HFFc6 (cell line): ENCODE measurements at regions not wholly inside any gene's neighbourhood (a gene's known extent, or its start where the extent isn't known, plus 50 kb on each side); places are given as distances from the start of the nearest gene placed in this dataset.

Source experiments
- DNase-seq: peaks from one replicate; pipeline ENCODE4 v3.0.0-alpha.2; 2018
- H3K27ac Mint-ChIP-seq: 2 replicates; pipeline ENCODE4 v1.8.0; 2020; ENCODE audit warnings: mild to moderate bottlenecking, mixed read lengths
- H3K27me3 Mint-ChIP-seq: 2 replicates; pipeline ENCODE4 v1.8.0; 2021; ENCODE audit warnings: mild to moderate bottlenecking, moderate library complexity, mixed read lengths; ENCODE audit not compliant: insufficient read depth
- H3K36me3 Mint-ChIP-seq: 2 replicates; pipeline ENCODE4 v1.8.0; 2021; ENCODE audit warnings: low read depth, mixed read lengths
- H3K4me1 Mint-ChIP-seq: 2 replicates; pipeline ENCODE4 v1.8.0; 2020; ENCODE audit warnings: low read depth, mixed read lengths
- H3K4me3 Mint-ChIP-seq: 2 replicates; pipeline ENCODE4 v1.8.0; 2020; ENCODE audit warnings: mild to moderate bottlenecking, moderate library complexity, mixed read lengths
- H3K9me3 Mint-ChIP-seq: 2 replicates; pipeline ENCODE4 v1.8.0; 2020; ENCODE audit warnings: mild to moderate bottlenecking, mixed read lengths
- TF ChIP-seq, protein P1 (sequence below): fragments of 200-600 bp; sonication (generic); IDR thresholded peaks from 2 replicates; pipeline ENCODE4 v1.5.0; 2021; ENCODE audit warnings: antibody characterized with exemption, mild to moderate bottlenecking

DNA sequence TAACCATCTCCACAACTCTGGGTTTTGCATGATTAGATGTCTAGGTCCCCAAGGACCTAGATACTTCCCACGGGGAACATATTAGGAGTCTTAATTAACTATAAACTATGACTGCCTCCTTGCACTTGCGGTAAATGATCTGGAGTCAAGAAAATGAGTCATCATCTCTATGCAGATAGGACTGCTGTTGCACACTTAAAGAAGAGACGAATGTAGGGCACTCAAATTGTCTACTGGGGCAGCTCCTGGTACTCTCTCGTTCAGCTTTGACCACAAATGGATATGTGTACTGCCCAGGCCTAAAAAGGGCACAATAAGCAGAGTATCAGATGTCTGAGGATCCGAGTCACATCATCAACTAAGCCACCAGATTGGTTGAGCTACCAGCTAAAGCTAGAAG is 1783.4 kb upstream of the AGA start:
- no peaks in the 10 kb centered on the region for H3K36me3 Mint-ChIP-seq
- H3K4me1 Mint-ChIP-seq, result no peaks in the 10 kb centered on the region
- TF ChIP-seq, protein P1, sequence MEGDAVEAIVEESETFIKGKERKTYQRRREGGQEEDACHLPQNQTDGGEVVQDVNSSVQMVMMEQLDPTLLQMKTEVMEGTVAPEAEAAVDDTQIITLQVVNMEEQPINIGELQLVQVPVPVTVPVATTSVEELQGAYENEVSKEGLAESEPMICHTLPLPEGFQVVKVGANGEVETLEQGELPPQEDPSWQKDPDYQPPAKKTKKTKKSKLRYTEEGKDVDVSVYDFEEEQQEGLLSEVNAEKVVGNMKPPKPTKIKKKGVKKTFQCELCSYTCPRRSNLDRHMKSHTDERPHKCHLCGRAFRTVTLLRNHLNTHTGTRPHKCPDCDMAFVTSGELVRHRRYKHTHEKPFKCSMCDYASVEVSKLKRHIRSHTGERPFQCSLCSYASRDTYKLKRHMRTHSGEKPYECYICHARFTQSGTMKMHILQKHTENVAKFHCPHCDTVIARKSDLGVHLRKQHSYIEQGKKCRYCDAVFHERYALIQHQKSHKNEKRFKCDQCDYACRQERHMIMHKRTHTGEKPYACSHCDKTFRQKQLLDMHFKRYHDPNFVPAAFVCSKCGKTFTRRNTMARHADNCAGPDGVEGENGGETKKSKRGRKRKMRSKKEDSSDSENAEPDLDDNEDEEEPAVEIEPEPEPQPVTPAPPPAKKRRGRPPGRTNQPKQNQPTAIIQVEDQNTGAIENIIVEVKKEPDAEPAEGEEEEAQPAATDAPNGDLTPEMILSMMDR, result no peak
- no peak overlapping the region for H3K27ac Mint-ChIP-seq
- H3K27me3 Mint-ChIP-seq, result no peaks in the 10 kb centered on the region
- H3K4me3 Mint-ChIP-seq, result no peak overlapping the region
- DNase-seq, result no peak
- peaks cover 53% of the 10 kb centered on the region for H3K9me3 Mint-ChIP-seq

DNA sequence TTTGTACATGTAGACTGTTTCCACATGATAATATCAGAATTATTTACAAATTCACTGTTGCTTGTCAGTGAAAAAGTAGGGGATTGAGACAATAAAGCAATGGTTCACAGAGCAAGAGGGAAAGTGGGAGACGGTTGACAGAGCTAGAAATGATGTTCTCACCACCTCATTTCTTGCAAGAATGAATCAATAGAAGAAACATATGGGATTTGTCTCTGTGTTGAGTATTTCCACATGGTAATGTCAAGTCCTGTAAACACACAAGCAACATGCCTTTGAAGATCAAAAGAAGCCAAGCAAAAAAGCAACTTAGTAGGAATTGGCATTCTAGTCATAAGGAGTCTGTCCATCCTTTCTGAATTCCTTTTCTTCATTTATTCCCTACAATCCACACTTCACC is 1806.6 kb upstream of the AGA start:
- Mint-ChIP-seq H3K27ac (no peak overlapping the region), H3K9me3 (peaks cover 18% of the 10 kb centered on the region), H3K27me3 (no peaks in the 10 kb centered on the region), H3K36me3 (no peaks in the 10 kb centered on the region), H3K4me1 (no peaks in the 10 kb centered on the region), H3K4me3 (no peak overlapping the region)
- DNase-seq, result no peak
- TF ChIP-seq, protein P1, result no peak

GRCh38 chr4:179268791-179269190 is 1826.6 kb upstream of the AGA start:
- H3K9me3 Mint-ChIP-seq, result peaks cover 45% of the 10 kb centered on the region
- H3K36me3 Mint-ChIP-seq, result peaks cover 6% of the 10 kb centered on the region; the same call in 1 of the 2 replicates
- H3K4me1 Mint-ChIP-seq, result no peaks in the 10 kb centered on the region
- H3K27me3 Mint-ChIP-seq, result no peaks in the 10 kb centered on the region
- H3K4me3 Mint-ChIP-seq, result no peak overlapping the region
- TF ChIP-seq, protein P1, result no peak
- no peak for DNase-seq
- no peak overlapping the region for H3K27ac Mint-ChIP-seq

DNA sequence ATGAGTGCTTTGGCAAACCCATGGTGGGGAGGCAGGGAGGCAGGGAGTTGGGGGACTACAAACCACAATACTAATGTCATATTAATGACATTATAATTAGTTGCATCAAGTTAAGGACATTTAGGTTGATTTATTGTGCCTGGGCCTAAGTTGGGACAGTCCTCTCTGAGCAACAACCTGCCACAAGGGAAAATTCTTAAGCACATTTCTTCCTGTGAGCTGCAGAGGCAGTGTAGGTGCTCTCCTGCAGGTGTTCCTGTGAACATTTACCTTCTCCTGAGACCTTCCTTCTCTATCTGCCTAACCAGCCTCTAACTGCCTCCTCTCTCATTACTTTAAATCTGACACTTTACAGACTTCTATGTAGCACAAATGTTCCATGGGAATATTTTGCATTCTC is 1830.0 kb upstream of the AGA start:
- Mint-ChIP-seq H3K36me3 (peaks cover 6% of the 10 kb centered on the region; the same call in 1 of the 2 replicates), H3K4me1 (no peaks in the 10 kb centered on the region), H3K9me3 (peaks cover 36% of the 10 kb centered on the region), H3K27ac (no peak overlapping the region), H3K27me3 (no peaks in the 10 kb centered on the region), H3K4me3 (no peak overlapping the region)
- TF ChIP-seq, protein P1, result no peak
- no peak for DNase-seq

- no peak for DNase-seq
- TF ChIP-seq, protein P1, result no peak
- Mint-ChIP-seq H3K36me3 (no peaks in the 10 kb centered on the region), H3K27me3 (no peaks in the 10 kb centered on the region), H3K4me3 (no peak overlapping the region), H3K4me1 (no peaks in the 10 kb centered on the region), H3K27ac (no peak overlapping the region), H3K9me3 (peaks cover 16% of the 10 kb centered on the region)
Observed at GRCh38 chr4:179278647-179279046, 1836.4 kb upstream of the AGA start.

GRCh38 chr4:179285696-179286095 is 1843.5 kb upstream of the AGA start:
- H3K27ac Mint-ChIP-seq, result no peak overlapping the region
- no peak overlapping the region for H3K4me3 Mint-ChIP-seq
- H3K9me3 Mint-ChIP-seq, result peaks cover 30% of the 10 kb centered on the region
- H3K36me3 Mint-ChIP-seq, result no peaks in the 10 kb centered on the region
- no peaks in the 10 kb centered on the region for H3K27me3 Mint-ChIP-seq
- TF ChIP-seq, protein P1, result no peak
- H3K4me1 Mint-ChIP-seq, result no peaks in the 10 kb centered on the region
- no peak for DNase-seq
